ENCODE measurements at regions not wholly inside any gene's neighbourhood (a gene's known extent, or its start where the extent isn't known, plus 50 kb on each side); places are given as distances from the start of the nearest gene placed in this dataset.

GRCh38 chr12:40583743-40584142 lies 108.5 kb upstream of the CNTN1 start:
- Mint-ChIP-seq H3K27ac (ENCODE audit: unreplicated experiment) (no peak overlapping the region), H3K27me3 (ENCODE audit: low read depth, unreplicated experiment) (no peaks in the 10 kb centered on the region), H3K4me1 (ENCODE audit: low read depth, unreplicated experiment) (no peaks in the 10 kb centered on the region), H3K36me3 (ENCODE audit: low read depth, unreplicated experiment) (no peaks in the 10 kb centered on the region), H3K4me3 (ENCODE audit: unreplicated experiment) (no peak overlapping the region), H3K9me3 (ENCODE audit: unreplicated experiment) (peaks cover 12% of the 10 kb centered on the region)
- Histone ChIP-seq H3K27ac (ENCODE audit: low read depth, low read length) (no peak overlapping the region), H3K9me3 (ENCODE audit: insufficient read depth, low read depth, low read length) (no peaks in the 10 kb centered on the region), H3K27me3 (ENCODE audit: insufficient read depth, low read length) (no peaks in the 10 kb centered on the region), H3K4me3 (ENCODE audit: insufficient read depth, low read depth, low read length) (no peak overlapping the region), H3K36me3 (ENCODE audit: insufficient read depth, low read length) (no peaks in the 10 kb centered on the region), H3K79me2 (ENCODE audit: insufficient read depth, low read length) (no peaks in the 10 kb centered on the region), H3K9ac (ENCODE audit: low read length) (no peak overlapping the region), H3K4me1 (ENCODE audit: insufficient read depth, low read length) (no peaks in the 10 kb centered on the region), H4K20me1 (ENCODE audit: insufficient read depth, low read length) (no peaks in the 10 kb centered on the region), H2AFZ (ENCODE audit: low read depth, low read length) (no peak overlapping the region), H3K4me2 (ENCODE audit: low read length) (no peak overlapping the region)
- FAIRE-seq (no peak), DNase-seq (ENCODE audit: low read depth) (no peak)
- TF ChIP-seq CTCF (IDR thresholded peaks at IDR 0.05; ENCODE audit: insufficient read depth, low read depth, low read length): no peak
- no peak for TF ChIP-seq EZH2 (IDR thresholded peaks at IDR 0.05; ENCODE audit: insufficient read depth, low read length)

- H3K36me3 Mint-ChIP-seq (ENCODE audit: low read depth, unreplicated experiment): no peaks in the 10 kb centered on the region
- FAIRE-seq (no peak), DNase-seq (ENCODE audit: low read depth) (no peak)
- H3K27ac ChIP-seq (ENCODE audit: low read depth, low read length): no peak overlapping the region
- H3K9me3 Mint-ChIP-seq (ENCODE audit: unreplicated experiment): peaks cover 11% of the 10 kb centered on the region
- no peaks in the 10 kb centered on the region for H3K4me1 Mint-ChIP-seq (ENCODE audit: low read depth, unreplicated experiment)
- no peaks in the 10 kb centered on the region for H3K36me3 ChIP-seq (ENCODE audit: insufficient read depth, low read length)
- no peak overlapping the region for H3K9ac ChIP-seq (ENCODE audit: low read length)
- no peaks in the 10 kb centered on the region for H3K4me1 ChIP-seq (ENCODE audit: insufficient read depth, low read length)
- H2AFZ ChIP-seq (ENCODE audit: low read depth, low read length): no peak overlapping the region
- H3K4me3 ChIP-seq (ENCODE audit: insufficient read depth, low read depth, low read length): no peak overlapping the region
- no peak overlapping the region for H3K4me3 Mint-ChIP-seq (ENCODE audit: unreplicated experiment)
- no peak overlapping the region for H3K27ac Mint-ChIP-seq (ENCODE audit: unreplicated experiment)
- no peaks in the 10 kb centered on the region for H3K79me2 ChIP-seq (ENCODE audit: insufficient read depth, low read length)
- no peak overlapping the region for H3K4me2 ChIP-seq (ENCODE audit: low read length)
- H3K27me3 Mint-ChIP-seq (ENCODE audit: low read depth, unreplicated experiment): no peaks in the 10 kb centered on the region
- no peaks in the 10 kb centered on the region for H4K20me1 ChIP-seq (ENCODE audit: insufficient read depth, low read length)
- no peaks in the 10 kb centered on the region for H3K27me3 ChIP-seq (ENCODE audit: insufficient read depth, low read length)
- H3K9me3 ChIP-seq (ENCODE audit: insufficient read depth, low read depth, low read length): no peaks in the 10 kb centered on the region
- no peak for TF ChIP-seq CTCF (IDR thresholded peaks at IDR 0.05; ENCODE audit: insufficient read depth, low read depth, low read length)
- no peak for TF ChIP-seq EZH2 (IDR thresholded peaks at IDR 0.05; ENCODE audit: insufficient read depth, low read length)
These were observed 107.5 kb upstream of the CNTN1 start for GRCh38 chr12:40584763-40585162.

DNA sequence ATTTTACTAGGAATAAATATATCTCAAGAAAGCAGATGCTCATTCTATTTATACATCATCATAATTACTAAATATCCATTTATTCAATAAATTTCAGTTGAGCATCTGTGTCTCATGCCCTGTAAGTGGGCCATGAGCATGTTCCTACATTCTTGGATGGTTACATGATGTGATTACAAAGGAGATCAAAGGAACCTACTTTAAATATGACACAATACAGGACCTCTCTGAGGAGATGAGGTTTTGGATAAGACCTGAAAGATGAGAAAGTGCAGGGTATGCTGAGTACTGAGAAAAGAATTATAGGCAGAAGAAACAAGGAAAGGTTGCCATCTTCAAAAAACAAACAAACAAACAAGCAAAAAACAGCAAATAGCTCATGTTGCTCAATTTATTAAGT lies 105.4 kb upstream of the CNTN1 start:
- no peak overlapping the region for H3K9ac ChIP-seq (ENCODE audit: low read length)
- Mint-ChIP-seq H3K36me3 (ENCODE audit: low read depth, unreplicated experiment) (no peaks in the 10 kb centered on the region), H3K27me3 (ENCODE audit: low read depth, unreplicated experiment) (no peaks in the 10 kb centered on the region), H3K9me3 (ENCODE audit: unreplicated experiment) (peaks cover 7% of the 10 kb centered on the region), H3K4me1 (ENCODE audit: low read depth, unreplicated experiment) (no peaks in the 10 kb centered on the region), H3K4me3 (ENCODE audit: unreplicated experiment) (no peak overlapping the region), H3K27ac (ENCODE audit: unreplicated experiment) (no peak overlapping the region)
- DNase-seq (ENCODE audit: low read depth): no peak
- no peak overlapping the region for H3K27ac ChIP-seq (ENCODE audit: low read depth, low read length)
- H3K4me2 ChIP-seq (ENCODE audit: low read length): no peak overlapping the region
- no peaks in the 10 kb centered on the region for H3K79me2 ChIP-seq (ENCODE audit: insufficient read depth, low read length)
- no peak for FAIRE-seq
- TF ChIP-seq CTCF (IDR thresholded peaks at IDR 0.05; ENCODE audit: insufficient read depth, low read depth, low read length): no peak
- TF ChIP-seq EZH2 (IDR thresholded peaks at IDR 0.05; ENCODE audit: insufficient read depth, low read length): no peak
- no peaks in the 10 kb centered on the region for H4K20me1 ChIP-seq (ENCODE audit: insufficient read depth, low read length)
- no peak overlapping the region for H3K4me3 ChIP-seq (ENCODE audit: insufficient read depth, low read depth, low read length)
- no peaks in the 10 kb centered on the region for H3K9me3 ChIP-seq (ENCODE audit: insufficient read depth, low read depth, low read length)
- no peaks in the 10 kb centered on the region for H3K4me1 ChIP-seq (ENCODE audit: insufficient read depth, low read length)
- no peaks in the 10 kb centered on the region for H3K27me3 ChIP-seq (ENCODE audit: insufficient read depth, low read length)
- no peak overlapping the region for H2AFZ ChIP-seq (ENCODE audit: low read depth, low read length)
- no peaks in the 10 kb centered on the region for H3K36me3 ChIP-seq (ENCODE audit: insufficient read depth, low read length)
